Suprapubic skin (tissue), 3 donors: ENCODE measurements at regions not wholly inside any gene's neighbourhood (a gene's known extent, or its start where the extent isn't known, plus 50 kb on each side); places are given as distances from the start of the nearest gene placed in this dataset.

ENCODE experiments used
- POLR2A ChIP-seq, 2 donors: fragments of 450-650 bp; IDR thresholded peaks; one replicate each; pipeline ENCODE4 v1.6.1; 2017; ENCODE audit warnings: antibody characterized with exemption in 2 of 2, mild to moderate bottlenecking in 2 of 2, moderate library complexity in 2 of 2
- TF ChIP-seq, protein P1 (sequence below), 2 donors: fragments of 200-600 bp in 1 of 2; fragments of 450-650 bp in 1 of 2; sonication (generic) in 1 of 2; IDR thresholded peaks; one replicate each; pipeline ENCODE4 v1.5.1; 2016 to 2019; ENCODE audit warnings: antibody characterized with exemption in 2 of 2, mild to moderate bottlenecking in 1 of 2, moderate library complexity in 1 of 2

DNA sequence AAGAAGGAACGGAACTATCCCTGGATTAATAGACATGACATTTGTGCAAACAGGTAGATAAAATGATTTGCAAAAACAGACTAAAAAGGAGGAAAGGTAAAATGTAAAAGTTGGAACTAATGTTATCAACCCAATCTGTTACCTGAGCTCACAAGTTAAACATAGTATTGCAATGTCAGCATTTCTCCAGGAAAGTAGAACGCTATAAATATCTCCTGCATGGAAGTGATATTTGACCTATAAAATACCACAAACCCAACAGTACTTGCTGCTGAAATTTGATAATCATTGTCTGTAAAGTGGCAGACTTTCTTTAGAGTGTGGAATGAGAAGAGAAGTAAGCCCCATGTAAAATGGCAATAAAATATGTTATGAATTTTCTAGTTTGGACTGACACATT lies 1435.7 kb downstream of the LRFN5 start:
- TF ChIP-seq, protein P1, sequence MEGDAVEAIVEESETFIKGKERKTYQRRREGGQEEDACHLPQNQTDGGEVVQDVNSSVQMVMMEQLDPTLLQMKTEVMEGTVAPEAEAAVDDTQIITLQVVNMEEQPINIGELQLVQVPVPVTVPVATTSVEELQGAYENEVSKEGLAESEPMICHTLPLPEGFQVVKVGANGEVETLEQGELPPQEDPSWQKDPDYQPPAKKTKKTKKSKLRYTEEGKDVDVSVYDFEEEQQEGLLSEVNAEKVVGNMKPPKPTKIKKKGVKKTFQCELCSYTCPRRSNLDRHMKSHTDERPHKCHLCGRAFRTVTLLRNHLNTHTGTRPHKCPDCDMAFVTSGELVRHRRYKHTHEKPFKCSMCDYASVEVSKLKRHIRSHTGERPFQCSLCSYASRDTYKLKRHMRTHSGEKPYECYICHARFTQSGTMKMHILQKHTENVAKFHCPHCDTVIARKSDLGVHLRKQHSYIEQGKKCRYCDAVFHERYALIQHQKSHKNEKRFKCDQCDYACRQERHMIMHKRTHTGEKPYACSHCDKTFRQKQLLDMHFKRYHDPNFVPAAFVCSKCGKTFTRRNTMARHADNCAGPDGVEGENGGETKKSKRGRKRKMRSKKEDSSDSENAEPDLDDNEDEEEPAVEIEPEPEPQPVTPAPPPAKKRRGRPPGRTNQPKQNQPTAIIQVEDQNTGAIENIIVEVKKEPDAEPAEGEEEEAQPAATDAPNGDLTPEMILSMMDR (IDR thresholded peaks at IDR 0.05): no peak
- no peak for TF ChIP-seq POLR2A (IDR thresholded peaks at IDR 0.05)
